HG03378 (cell line): ENCODE measurements at regions not wholly inside any gene's neighbourhood (a gene's known extent, or its start where the extent isn't known, plus 50 kb on each side); places are given as distances from the start of the nearest gene placed in this dataset.

Experiments
- ATAC-seq: cut with Tn5 transposase; IDR thresholded peaks from one replicate; pipeline ENCODE4 v1.9.1; 2021; ENCODE audit warnings: mild to moderate bottlenecking, moderate library complexity; ENCODE audit not compliant: unreplicated experiment

DNA sequence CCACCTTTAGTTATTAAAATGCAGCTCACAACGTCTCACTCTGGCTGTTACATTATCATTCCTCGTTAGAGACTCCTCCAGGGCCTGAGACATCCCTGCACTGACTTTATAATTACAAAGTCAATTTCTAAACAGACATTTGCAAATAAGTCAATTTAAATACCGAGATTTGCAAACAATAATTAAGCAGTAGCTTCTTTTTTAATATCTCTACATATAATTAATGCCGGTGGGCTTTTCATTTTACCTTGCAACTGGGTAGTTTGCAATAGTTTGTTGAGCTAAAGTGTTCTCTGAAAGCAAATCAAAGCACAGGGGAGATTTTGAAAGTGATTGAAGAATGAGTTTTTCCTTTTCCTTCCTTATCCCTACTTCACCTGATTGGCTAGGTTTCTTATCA lies 154.4 kb downstream of the TLR4 start:
- no peak for ATAC-seq

DNA sequence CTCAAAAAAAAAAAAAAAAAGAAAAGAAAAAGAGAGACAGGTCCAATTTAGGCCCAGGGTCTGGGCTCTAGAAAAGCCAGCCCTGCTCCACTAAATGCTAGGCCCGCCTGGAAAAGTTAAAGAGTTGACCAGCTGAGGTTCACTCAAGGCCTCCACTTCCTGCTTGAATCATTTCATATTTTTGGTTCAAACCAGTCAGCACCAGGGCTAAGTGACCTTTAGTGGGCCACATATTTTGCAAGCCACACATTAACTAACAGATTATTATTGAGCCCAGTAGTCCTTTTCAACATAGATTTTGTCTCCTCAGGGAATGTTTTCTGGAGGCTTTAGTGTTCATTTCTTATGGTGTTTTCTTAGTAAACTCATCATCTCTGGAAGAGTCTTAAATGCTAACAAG lies 156.6 kb downstream of the TLR4 start:
- no peak for ATAC-seq

DNA sequence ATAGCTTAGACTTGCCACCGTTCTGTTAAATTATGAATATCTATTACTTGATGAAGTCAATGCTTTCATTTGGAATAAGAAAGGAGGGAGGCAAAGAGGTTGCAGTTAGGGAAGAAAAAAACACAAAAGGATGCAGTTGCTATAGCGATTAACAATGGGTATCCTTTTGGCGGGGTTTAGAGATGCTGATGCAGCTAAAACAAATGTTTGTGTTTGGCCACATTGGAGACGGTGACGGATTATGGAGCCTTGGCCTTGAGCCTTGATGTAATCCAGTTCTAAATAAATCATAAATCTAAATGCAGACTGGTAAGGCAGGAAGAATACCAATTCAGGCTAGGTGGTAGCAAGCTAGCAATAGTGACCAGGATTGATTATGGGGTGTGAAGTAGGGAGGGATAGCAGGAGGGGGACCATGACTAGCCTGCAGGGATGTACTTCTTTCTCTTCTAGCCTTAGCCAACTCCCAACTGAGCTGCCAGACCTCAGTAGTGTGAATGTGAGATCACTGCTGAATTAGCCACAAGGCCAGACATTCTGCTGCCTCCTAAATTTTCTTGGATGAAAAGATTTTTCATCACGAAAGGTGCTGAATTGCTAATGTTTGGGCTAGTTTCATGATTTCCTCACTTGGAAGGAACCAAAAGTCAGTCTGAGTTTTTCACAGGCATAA lies 160.3 kb downstream of the TLR4 start:
- no peak for ATAC-seq

DNA sequence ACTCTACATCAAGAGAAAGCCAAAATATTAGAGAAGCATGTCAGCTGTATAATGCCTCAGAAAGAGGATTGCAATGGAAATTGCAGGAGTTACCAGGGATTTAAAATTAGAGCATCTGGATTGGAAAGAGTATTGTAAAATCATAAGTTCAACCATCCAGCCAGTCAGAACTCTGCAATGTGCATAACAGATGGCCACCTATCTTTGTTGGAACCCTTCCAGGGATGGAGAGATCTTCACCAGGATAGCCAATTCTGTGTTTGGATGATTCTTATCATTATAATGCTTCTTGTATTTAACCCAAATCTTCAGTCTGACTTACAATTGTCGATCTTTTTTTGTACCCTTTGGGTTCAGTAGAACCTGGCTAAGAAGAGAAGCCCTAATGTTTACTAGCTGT lies 164.4 kb downstream of the TLR4 start:
- no peak for ATAC-seq

DNA sequence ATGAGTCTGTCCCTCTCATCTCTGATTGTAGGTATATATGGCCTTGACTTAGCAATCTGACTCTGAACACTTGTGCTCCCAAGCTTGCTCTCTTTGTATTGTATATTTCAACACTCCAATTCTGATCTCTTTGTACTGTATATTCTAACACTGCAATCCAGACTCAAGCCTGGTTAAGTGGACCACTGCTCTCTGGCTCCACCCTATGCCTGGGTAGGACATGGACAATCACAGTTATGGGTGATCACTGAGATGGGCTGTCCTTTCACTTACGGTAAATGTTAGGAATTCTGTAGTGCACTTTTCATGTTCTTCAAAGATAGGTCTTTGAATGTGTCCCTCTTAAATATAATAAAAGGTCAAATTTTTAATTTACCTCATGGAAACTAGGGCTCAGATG lies 165.1 kb downstream of the TLR4 start:
- ATAC-seq, result no peak

DNA sequence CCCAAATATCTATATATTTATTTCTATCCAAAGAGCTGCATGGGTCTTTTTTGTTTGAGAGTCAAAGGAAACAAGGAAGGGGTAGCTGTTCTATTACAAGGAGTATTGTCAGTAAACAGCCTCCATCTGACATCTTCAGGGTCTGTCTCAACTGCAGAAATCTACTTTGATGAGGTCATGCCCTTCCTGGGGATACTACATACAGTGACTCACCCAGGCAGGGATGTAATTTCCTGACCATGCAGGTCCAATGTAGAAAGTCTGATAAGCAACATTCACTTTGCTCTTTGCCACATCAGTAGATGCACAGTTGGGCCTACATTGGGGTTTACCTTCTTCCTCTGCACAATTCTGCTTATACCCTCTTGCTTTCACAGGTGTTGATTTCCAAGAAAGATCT lies 165.5 kb downstream of the TLR4 start:
- no peak for ATAC-seq

DNA sequence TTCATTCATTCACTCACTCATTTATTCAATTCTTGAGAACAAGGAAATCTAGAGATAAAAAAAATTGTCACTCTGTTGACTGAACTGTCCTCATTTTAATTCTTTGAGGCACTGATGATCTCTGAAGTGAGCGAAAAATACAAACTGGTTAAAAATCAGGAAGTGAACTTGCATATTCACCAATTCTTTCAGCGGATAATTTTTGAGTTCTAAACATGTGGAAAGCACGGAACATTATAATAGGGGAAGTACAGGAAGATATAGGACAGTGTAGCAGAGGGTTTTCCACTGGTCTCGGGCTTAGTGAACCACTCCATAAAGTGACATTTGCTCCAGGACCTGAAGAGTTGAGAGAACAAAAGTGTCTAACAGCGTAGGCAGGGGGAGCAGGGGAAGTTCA lies 169.5 kb downstream of the TLR4 start:
- ATAC-seq, result no peak

DNA sequence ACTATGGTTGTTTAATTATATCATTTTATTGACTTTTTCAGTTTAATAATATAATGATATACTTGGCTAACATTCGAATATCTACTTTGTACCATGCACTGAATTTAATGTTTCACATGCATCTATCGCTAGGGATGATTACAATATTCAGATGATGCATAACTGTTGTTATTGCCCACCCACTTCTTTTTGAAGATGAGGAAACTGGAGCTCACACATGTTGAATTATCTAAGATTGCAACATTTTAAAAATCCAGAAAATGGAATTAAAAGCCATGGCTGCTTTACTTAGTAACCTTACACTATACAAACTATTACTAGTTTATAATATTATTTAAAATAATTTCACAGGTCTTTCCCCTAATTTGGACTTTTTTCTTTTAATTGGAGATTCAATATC lies 171.7 kb downstream of the TLR4 start:
- no peak for ATAC-seq

DNA sequence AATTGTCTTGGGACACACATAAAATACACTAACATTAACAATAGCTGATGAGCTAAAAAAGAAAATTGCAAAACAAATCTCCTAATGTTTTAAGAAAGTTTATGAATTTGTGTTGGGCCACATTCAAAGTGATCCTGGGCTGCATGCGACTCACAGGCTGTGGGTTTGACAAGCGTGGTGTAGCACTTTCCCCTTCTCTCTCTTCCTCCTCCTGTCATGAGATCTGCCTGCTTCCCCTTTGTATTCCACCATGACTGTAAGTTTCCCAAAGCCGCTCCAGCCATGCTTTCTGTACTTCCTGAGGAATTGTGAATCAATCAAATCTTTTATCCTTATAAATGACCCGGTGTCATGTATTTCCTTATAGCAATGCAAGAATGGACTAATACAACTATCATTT lies 178.0 kb downstream of the TLR4 start:
- ATAC-seq, result no peak

DNA sequence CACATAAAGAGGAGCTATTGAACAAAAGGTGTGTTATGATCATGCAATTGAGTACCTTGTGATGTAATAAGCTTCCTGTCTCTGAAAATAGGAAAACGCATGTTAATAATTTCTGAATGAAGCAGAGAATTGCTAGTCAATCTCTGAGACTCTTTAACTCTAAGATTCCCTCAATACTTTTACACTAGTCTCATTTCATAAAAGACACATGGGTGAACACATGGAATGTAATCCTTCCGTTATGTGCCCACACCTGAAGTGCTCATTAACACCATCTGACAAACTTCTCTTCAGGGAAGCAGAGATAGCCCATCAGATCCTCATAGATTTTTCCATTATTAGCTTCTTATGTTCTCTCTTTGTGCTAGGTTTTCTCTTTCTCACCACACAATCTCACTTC lies 182.4 kb downstream of the TLR4 start:
- ATAC-seq, result no peak

DNA sequence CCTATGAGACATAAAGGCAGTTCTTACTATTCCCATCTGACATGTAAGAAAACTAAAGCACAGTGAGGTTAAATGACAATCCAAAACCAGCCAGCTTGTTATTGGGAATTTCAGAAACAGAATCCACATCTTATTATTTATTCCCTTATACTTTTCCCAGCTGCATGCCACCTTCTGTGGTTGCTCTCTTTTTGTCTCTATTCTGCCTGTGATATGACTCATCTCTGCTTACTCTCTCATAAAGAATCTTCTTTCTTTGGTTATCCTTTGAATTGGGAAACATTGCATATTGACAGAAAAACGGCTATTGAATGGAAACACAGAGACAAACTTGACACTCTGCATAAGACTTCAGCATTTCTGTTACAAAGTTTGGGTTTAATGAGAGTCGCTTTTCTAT lies 183.2 kb downstream of the TLR4 start:
- ATAC-seq, result no peak

DNA sequence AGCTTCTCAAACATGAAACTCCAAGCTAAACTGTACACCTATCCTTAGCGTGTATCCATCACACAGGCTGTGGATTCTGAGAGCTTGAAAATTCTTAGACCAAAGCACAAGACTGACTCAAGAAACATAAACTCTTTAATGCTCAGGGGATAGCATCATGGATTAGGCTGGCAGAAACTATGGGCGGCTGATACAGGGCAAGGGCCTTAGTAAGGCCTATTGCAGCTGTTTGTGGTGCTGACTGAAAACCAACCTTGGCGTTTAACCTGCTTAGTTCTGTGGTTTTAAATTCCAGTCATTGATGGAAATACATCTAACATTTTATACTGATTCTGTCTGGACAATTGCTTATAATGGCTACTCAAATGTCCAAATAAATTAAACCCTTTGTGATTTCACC lies 183.7 kb downstream of the TLR4 start:
- no peak for ATAC-seq

DNA sequence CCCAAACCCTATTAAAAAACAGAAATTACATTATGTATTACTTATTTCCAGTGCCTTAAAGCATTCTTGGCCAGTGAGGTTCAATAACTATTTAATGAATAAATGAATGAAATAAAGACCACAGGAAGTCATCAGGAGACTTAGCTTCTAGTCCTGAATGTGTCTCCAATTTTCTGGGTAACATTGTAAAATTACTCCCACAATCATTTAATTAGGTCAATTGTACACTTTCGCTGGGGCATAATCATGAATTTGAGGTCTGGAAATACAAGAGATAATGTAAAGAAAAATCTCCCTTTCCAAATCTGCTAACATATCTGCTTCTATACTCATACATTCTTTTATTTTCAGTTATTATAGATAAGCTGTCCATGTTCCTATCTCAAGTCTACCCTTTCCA lies 199.2 kb downstream of the TLR4 start:
- ATAC-seq, result no peak

DNA sequence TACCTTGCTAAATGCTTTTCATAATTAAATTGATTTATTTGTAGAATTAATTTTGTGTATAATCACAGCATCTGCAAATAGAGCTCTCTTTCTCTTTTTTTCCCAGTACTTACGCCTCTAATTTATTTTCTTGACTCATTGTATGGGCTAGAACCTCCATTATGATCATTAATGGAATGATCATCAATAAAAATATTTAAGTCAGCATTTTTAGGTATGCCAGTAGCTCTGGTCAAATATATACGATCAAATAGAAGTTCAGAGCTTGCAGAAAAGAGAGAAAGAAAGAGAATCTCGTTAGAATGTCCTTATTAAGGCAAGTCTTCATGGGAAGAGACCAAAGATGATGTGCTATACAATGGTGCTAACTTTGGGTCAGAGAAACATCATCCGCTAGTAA lies 202.6 kb downstream of the TLR4 start:
- ATAC-seq, result no peak

DNA sequence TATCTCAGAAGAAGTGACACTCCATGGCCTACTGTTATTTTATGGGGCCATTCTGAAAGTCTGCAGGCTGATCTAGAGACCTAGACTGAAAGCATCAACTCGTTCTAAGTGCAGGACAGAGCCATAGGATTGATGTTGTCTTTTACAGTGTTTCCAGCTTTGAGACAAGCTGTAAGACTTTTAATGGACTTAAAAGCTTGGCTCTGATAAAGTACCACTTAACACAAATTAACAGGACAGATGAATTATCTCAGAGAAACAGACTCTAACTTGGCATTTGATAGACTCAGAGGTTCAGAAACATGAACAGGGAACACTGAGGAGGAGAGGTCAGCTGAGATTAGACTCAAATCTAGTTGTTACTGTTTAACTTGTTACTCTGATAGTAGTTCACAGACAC lies 203.2 kb downstream of the TLR4 start:
- ATAC-seq, result no peak

DNA sequence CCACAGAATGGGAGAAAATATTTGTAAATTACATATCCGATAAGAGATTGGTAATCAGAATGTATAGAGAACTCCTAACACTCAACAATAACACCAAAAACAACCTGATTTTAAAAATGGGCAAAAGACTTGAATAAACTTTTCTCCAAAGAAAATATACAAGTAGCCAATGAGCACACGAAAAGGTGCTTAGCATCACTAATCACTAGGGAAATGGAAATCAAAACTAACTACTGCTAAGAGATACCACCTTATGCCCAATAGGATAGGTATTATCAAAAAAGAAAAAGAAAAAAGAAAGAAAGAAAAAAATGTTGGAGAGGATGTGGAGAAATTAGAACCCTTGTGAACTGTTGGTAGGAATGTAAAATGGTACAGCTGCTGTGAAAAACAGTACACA lies 212.1 kb downstream of the TLR4 start:
- ATAC-seq, result no peak

DNA sequence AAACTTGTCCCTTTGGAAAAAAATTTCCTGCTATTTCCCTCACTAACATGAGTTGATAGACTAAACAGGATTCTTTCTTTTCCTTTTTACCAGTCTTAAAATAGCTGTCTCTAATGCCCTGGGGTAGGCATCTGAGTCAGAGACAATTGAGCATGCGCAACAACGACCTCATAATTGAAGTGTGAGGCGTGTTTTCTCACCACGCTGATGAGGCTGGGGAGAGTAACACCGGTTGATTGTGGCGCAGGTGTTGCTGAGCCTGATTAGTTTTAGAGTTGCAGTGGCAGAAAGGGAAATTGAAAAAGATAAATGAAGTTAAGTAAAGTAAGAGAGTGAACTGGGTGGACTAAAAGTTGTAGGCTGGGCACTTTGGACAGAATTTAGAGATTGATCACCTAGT lies 213.7 kb downstream of the TLR4 start:
- ATAC-seq, result no peak

DNA sequence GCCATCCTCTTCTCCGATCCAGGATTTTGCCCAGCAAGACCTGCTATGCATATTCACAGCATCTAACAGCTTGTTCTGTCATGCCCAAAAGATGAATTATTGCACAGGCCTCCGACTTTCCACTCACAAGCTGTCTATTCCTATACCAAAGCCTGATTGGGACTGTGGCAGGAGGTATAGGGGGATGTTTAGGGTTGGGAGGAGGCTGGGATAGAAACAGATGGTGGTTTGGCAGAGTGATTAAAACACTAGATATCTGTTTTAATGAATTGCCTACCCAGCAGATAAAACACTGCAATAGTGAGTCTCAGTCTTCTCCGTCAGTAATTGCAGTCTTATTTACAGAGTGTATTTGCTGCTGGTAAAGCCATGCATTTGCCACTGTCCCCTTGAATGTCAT lies 215.3 kb downstream of the TLR4 start:
- ATAC-seq, result no peak

DNA sequence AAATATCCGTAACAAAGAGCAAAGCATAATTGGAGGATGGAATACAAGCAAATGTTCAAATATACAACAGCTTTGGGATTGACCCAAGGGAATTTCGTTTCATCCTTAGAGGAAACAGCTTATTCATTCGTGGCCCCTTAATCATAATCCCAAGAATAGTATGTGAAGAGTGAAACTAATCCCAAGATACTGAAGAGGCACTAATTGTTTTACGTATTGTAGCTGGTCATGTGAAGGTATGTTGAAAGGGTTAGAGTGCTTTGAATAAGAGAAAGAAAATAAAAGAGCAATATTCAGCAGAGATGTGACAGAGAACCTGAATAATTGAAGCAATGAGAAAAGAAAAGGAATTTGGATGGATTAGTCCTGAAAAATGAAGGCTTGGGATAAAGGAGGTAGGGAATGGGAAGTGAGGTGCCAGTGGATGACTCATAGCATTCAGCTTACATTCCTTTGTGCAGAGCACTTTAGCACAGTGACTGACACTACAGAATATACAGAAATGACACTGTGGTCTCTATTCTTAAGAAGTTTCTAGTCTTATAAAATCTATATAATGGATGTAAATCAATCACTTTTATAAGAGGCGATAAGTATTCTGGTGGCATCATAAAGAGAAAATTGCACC lies 221.9 kb downstream of the TLR4 start:
- no peak for ATAC-seq

DNA sequence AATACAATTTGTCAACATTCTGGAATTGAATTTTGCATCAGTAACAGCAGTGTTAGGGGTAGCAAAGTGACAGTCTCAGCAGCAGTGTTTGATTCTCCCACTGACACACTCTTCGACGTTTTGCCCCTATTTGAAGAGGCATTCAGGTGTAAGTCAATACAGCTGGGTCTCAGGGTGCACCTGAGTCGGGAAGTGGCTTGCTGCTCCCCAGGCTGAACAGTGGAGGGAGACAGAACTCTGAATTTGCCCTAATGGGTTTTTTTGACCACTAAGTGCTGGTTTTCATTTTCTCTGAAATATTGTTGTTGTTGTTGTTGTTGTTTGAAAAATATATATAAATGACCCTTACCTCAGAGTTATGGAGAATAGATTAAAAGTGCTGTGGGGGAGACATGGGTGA lies 223.2 kb downstream of the TLR4 start:
- no peak for ATAC-seq

DNA sequence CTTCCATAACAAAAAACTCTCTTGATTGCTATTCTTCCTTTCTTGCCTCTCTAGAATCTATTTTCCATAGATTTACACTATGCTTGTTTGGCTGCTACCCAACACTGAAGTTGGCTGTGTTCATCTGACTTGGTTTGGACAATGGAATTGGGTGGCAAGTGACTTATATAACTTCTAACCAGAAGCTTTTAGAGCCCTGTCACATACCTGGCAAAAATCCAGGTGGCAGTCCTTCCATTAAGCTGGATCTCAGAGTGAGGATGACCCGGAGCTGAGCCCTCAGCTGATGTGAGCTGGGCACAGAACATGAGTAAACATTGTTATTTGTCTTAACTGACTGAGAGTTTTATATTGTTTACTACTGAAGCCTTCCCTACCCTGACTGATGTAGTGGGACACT lies 225.7 kb downstream of the TLR4 start:
- no peak for ATAC-seq

DNA sequence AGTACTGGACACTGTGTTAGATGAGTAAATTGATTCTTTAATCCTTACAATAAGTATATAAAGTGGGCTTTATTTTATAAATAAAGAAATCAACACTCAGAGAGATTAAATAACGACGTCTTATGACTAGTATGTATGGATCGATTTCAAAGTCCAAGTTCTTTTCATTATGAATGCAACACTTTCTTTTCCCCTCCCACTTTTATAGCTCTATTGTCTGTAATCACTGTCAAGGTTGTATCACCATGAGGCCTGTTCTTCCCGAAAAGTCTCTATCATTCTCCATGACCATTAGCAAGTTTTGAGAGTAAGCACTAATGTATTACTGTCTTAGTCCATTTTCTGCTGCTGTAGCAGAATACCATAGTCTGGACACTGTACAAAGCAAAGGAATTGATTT lies 228.4 kb downstream of the TLR4 start:
- no peak for ATAC-seq
